ENCODE measurements at regions not wholly inside any gene's neighbourhood (a gene's known extent, or its start where the extent isn't known, plus 50 kb on each side); places are given as distances from the start of the nearest gene placed in this dataset.

DNA sequence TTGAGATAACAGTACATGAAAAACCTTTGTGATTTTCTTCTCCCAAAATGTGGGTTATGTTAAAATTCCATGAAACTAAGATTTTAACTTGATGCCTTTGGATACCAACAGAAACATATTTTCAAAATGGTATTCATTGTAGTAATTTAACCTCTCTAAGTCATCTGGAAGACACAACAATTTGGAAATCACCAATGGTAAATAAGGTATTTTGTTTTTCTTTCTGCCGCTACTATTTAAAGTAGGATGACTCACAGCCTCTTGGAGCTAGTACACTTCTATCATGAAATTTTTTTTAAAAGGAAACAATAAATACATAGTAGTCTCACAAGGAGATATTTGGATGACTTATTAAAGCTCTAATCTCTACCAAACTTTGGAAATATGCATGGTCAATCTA is 291.6 kb upstream of the VEPH1 start:
- peaks cover 6% of the 10 kb centered on the region; the same call in 1 of the 2 replicates for H3K9me3 ChIP-seq
- H3K36me3 ChIP-seq = no peaks in the 10 kb centered on the region
- H3K27me3 ChIP-seq = no peaks in the 10 kb centered on the region
- H3K4me3 ChIP-seq = no peak overlapping the region
- DNase-seq = no peak

GRCh38 chr3:157793745-157794144 is 290.5 kb upstream of the VEPH1 start:
- Histone ChIP-seq H3K9me3 (peaks cover 1% of the 10 kb centered on the region; the same call in 1 of the 2 replicates), H3K4me3 (no peak overlapping the region), H3K36me3 (no peaks in the 10 kb centered on the region), H3K27me3 (no peaks in the 10 kb centered on the region)
- DNase-seq = no peak

GRCh38 chr3:157789162-157789561 is 285.9 kb upstream of the VEPH1 start:
- Histone ChIP-seq H3K27me3 (no peaks in the 10 kb centered on the region), H3K4me3 (no peak overlapping the region), H3K9me3 (no peaks in the 10 kb centered on the region), H3K36me3 (no peaks in the 10 kb centered on the region)
- no peak for DNase-seq

DNA sequence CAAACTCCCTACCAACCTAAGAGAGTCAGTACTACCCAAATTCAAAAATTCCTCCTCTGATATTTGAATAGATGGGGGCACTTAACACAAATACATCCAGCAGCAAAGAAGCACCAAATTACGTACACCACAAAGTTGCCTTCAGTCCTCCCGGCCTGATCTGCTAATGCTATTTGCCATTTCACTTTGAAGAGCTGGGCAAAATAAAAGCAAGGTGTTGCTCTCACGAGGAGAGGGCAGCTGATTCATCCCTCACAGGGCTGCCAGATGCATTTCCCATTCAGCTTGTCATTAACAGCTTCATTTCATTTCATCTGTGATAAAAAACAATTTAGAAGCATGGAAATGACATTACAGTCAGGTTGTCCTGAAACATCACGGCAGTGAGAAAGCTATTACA is 283.4 kb upstream of the VEPH1 start:
- Histone ChIP-seq H3K27me3 (no peaks in the 10 kb centered on the region), H3K36me3 (no peaks in the 10 kb centered on the region), H3K4me3 (no peak overlapping the region), H3K9me3 (no peaks in the 10 kb centered on the region)
- DNase-seq = peak; percentile 53

DNA sequence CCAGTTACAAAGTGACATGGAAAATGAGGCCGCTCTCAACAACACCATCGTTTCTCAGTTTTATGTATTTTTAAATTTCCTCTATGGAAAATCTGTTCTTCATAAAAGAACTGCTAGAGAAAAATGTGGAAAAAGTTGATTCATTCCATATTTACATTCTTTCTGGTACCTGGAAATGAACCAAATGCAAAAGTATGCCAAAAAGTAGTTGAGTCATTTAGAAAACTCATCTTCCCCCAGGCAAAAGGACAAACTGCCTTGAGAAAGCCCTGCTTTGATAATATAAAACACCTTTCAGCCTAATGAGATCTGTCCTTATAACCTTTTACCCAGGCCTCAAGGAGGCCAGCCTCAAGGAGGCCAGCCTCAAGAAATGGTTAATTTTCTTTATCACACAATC is 283.0 kb upstream of the VEPH1 start:
- no peak overlapping the region for H3K4me3 ChIP-seq
- DNase-seq = no peak
- H3K9me3 ChIP-seq = no peaks in the 10 kb centered on the region
- H3K36me3 ChIP-seq = no peaks in the 10 kb centered on the region
- H3K27me3 ChIP-seq = no peaks in the 10 kb centered on the region

- DNase-seq = peak; percentile 84
- H3K36me3 ChIP-seq = no peaks in the 10 kb centered on the region
- no peaks in the 10 kb centered on the region for H3K27me3 ChIP-seq
- no peaks in the 10 kb centered on the region for H3K9me3 ChIP-seq
- no peak overlapping the region for H3K4me3 ChIP-seq
These were observed 282.0 kb upstream of the VEPH1 start for GRCh38 chr3:157785102-157785826.

DNA sequence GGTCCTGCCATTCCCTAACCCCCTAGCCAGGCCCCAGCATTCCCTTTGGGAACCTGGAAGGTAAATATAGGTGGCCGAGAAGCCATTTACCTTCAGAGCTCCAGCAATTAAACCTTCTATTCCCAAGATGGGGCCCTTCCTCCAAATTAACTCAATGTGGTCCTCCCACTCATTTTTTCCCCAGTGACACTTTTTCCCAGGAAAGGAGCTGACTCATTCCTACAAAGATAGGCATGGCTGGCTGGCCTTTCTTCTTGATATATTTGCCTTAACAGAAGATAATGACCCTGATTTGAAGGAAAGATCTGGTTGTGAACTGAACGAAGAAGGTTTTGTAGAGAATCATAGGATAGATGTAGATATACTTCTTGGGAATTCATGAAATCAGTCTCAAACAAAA is 279.0 kb upstream of the VEPH1 start:
- DNase-seq = no peak
- H3K27me3 ChIP-seq = no peaks in the 10 kb centered on the region
- no peak overlapping the region for H3K4me3 ChIP-seq
- H3K36me3 ChIP-seq = no peaks in the 10 kb centered on the region
- H3K9me3 ChIP-seq = no peaks in the 10 kb centered on the region

GRCh38 chr3:157776861-157777260 is 273.6 kb upstream of the VEPH1 start:
- Histone ChIP-seq H3K36me3 (no peaks in the 10 kb centered on the region), H3K9me3 (no peaks in the 10 kb centered on the region), H3K4me3 (no peak overlapping the region), H3K27me3 (no peaks in the 10 kb centered on the region)
- no peak for DNase-seq

DNA sequence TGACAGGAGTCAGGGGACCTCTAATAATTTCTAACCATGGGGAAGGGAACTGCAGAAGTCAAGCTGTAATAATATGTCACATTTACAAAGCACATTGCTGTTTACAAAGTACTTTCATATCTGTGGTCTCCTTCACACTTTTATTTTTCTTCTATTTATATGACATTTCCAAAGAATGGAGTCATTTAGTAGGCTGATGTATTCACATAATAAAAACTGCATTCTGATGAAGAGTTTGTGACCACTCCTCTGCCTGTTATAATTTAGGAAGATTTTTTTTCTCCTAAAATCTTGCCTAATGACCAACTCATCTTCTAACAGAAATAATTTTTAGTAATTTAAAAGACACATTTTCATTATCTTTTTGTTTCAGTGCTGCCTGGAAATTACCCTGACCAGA is 272.2 kb upstream of the VEPH1 start:
- H3K4me3 ChIP-seq = no peak overlapping the region

GRCh38 chr3:157769378-157769777 is 266.2 kb upstream of the VEPH1 start:
- H3K27me3 ChIP-seq = no peaks in the 10 kb centered on the region
- DNase-seq = no peak
- H3K36me3 ChIP-seq = no peaks in the 10 kb centered on the region
- no peaks in the 10 kb centered on the region for H3K9me3 ChIP-seq
- H3K4me3 ChIP-seq = no peak overlapping the region

More for the DNA sequence above, 272.2 kb upstream of the VEPH1 start:
- H3K36me3 ChIP-seq = no peaks in the 10 kb centered on the region
- no peaks in the 10 kb centered on the region for H3K27me3 ChIP-seq
- no peaks in the 10 kb centered on the region for H3K9me3 ChIP-seq
- DNase-seq = no peak

GRCh38 chr3:157767607-157768006 is 264.4 kb upstream of the VEPH1 start:
- Histone ChIP-seq H3K4me3 (no peak overlapping the region), H3K9me3 (no peaks in the 10 kb centered on the region), H3K36me3 (no peaks in the 10 kb centered on the region), H3K27me3 (no peaks in the 10 kb centered on the region)
- DNase-seq = no peak

- Histone ChIP-seq H3K9me3 (no peaks in the 10 kb centered on the region), H3K4me3 (no peak overlapping the region), H3K27me3 (no peaks in the 10 kb centered on the region), H3K36me3 (no peaks in the 10 kb centered on the region)
- DNase-seq = no peak
These were observed 260.4 kb upstream of the VEPH1 start for GRCh38 chr3:157763644-157764043.

DNA sequence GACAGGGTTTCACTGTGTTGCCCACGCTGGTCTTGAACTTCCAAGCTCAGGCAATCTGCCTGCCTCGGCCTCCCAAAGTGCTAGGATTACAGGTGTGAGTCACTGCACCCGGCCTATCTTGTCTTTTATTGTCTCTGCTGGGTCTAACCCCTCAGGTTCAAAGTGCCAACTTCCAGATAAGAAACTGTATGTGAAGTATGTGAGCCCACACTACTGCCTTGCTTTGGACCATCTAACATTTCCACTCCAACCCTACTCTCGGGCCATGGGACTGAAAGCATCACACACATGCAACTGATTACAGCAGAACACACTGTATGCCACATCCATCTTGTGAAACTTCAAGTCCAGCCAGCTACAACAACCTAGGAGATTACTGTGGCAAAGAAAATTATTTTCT is 256.1 kb upstream of the VEPH1 start:
- no peak overlapping the region for H3K4me3 ChIP-seq
- H3K27me3 ChIP-seq = no peaks in the 10 kb centered on the region
- no peaks in the 10 kb centered on the region for H3K36me3 ChIP-seq
- DNase-seq = no peak
- no peaks in the 10 kb centered on the region for H3K9me3 ChIP-seq

DNA sequence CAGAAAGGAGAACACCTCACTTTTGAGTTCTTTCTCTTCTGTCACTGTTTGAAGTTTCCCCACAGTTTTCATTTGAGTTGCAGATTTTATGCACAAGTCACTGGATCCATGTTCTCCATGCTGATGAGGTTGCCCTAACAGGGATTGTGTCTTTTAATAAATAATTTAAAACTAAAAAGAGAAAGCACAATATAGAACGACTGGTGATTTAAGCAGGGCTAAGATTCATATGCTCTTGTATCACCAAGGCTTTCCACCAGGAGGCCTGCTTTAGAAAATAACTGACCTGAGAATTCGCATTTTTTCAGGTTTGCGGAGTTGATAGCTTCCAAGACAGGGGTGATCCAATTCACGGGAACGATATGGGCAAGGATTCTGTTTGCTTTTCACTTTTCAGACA is 252.0 kb upstream of the VEPH1 start:
- H3K9me3 ChIP-seq = no peaks in the 10 kb centered on the region
- no peak for DNase-seq

DNA sequence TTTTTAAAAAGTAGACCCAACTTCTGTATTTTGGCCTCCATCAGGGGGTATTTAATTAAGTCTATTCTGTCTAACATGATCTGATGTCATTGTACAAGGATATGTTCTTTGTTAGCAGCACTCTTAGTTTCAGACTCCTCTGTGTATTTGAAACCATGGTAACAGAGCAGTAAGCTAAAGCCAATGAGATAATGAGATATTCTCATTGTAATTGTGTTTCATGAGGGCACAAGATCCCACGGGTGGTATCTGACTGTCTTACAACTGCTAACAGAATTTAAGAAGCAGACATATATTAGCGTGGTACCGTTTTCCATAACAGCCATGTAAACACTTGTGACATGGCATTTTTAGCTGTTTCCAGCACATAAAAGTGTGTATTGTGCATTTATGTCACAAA is 251.2 kb upstream of the VEPH1 start:
- Histone ChIP-seq H3K4me3 (no peak overlapping the region), H3K36me3 (no peaks in the 10 kb centered on the region), H3K9me3 (no peaks in the 10 kb centered on the region), H3K27me3 (no peaks in the 10 kb centered on the region)
- no peak for DNase-seq

More for the DNA sequence above, 252.0 kb upstream of the VEPH1 start:
- Histone ChIP-seq H3K36me3 (no peaks in the 10 kb centered on the region), H3K4me3 (no peak overlapping the region), H3K27me3 (no peaks in the 10 kb centered on the region)

DNA sequence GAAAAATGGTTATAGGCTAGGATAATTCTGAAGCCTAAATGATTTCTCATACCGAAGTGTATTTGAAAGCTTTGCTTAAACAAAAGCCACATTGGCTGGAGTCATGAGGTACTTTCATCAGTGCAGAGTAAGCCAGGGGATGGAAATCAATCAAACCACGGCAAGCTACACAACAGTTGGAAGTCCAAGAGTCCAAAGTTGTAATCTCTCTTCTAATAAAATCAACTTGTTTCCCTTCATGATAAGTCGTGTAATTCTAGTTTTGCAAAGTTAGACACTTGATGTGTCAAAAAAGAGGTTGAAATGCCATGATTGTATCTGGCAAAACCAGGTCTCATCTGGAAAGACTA is 250.5 kb upstream of the VEPH1 start:
- DNase-seq = no peak

GRCh38 chr3:157752956-157753786 is 250.0 kb upstream of the VEPH1 start:
- Histone ChIP-seq H3K4me3 (no peak overlapping the region), H3K9me3 (no peaks in the 10 kb centered on the region), H3K36me3 (no peaks in the 10 kb centered on the region), H3K27me3 (no peaks in the 10 kb centered on the region)
- no peak for DNase-seq

More for the DNA sequence above, 250.5 kb upstream of the VEPH1 start:
- Histone ChIP-seq H3K27me3 (no peaks in the 10 kb centered on the region), H3K4me3 (no peak overlapping the region), H3K9me3 (no peaks in the 10 kb centered on the region), H3K36me3 (no peaks in the 10 kb centered on the region)

GRCh38 chr3:157752554-157752953 is 249.3 kb upstream of the VEPH1 start:
- no peaks in the 10 kb centered on the region for H3K27me3 ChIP-seq
- no peak for DNase-seq
- no peaks in the 10 kb centered on the region for H3K9me3 ChIP-seq
- H3K4me3 ChIP-seq = no peak overlapping the region
- no peaks in the 10 kb centered on the region for H3K36me3 ChIP-seq
